Fibroblast of lung (primary cell): ENCODE measurements at regions not wholly inside any gene's neighbourhood (a gene's known extent, or its start where the extent isn't known, plus 50 kb on each side); places are given as distances from the start of the nearest gene placed in this dataset.
A peak's percentile ranks its signal among the peaks of the same experiment; 100 is the strongest.

Source experiments
- DNase-seq, 2 donors: peaks; one replicate each; pipeline versions ENCODE4 v3.0.0 to v3.0.0-alpha.2; 2010; ENCODE audit warnings: low read depth in 2 of 2
- H2AFZ ChIP-seq: 2 replicates; pipeline ENCODE4 v1.5.1; 2012; ENCODE audit warnings: low read length, control low read depth, inconsistent platforms
- H3K27ac ChIP-seq: 2 replicates; pipeline ENCODE4 v1.5.1; 2011; ENCODE audit warnings: low read length, control low read depth; ENCODE audit not compliant: insufficient read depth
- H3K27me3 ChIP-seq: 2 replicates; pipeline ENCODE4 v1.5.1; 2011; ENCODE audit warnings: mild to moderate bottlenecking, low read length; ENCODE audit not compliant: control insufficient read depth, insufficient read depth
- H3K36me3 ChIP-seq: 2 replicates; pipeline ENCODE4 v1.5.1; 2011; ENCODE audit warnings: low read length; ENCODE audit not compliant: control insufficient read depth, insufficient read depth
- H3K4me1 ChIP-seq: 2 replicates; pipeline ENCODE4 v1.5.1; 2011; ENCODE audit warnings: low read length; ENCODE audit not compliant: control insufficient read depth, insufficient read depth; ENCODE audit errors: extremely low read depth
- H3K4me2 ChIP-seq: 2 replicates; pipeline ENCODE4 v1.5.1; 2011; ENCODE audit warnings: low read length, control low read depth; ENCODE audit not compliant: insufficient read depth; ENCODE audit errors: extremely low read depth
- H3K4me3 ChIP-seq, 4 experiments: fragments of 200-600 bp in 1 of 4; sonication (generic) in 1 of 4; replicated peaks in 1 of 4; 2 replicates each; pipeline ENCODE4 v1.5.1; 2011 to 2016; ENCODE audit warnings: low read length in 4 of 4, low read depth in 3 of 4, mild to moderate bottlenecking in 3 of 4, control low read depth in 2 of 4, inconsistent platforms in 1 of 4, mixed read lengths in 1 of 4; ENCODE audit not compliant: insufficient read depth in 1 of 4; ENCODE audit errors: control extremely low read depth in 1 of 4
- H3K79me2 ChIP-seq: 2 replicates; pipeline ENCODE4 v1.5.1; 2012; ENCODE audit warnings: mild to moderate bottlenecking, low read length, inconsistent platforms; ENCODE audit not compliant: control insufficient read depth, insufficient read depth
- H3K9ac ChIP-seq: 2 replicates; pipeline ENCODE4 v1.5.1; 2011; ENCODE audit warnings: mild to moderate bottlenecking, low read length, control low read depth; ENCODE audit not compliant: insufficient read depth
- H3K9me3 ChIP-seq: 2 replicates; pipeline ENCODE4 v1.5.1; 2012; ENCODE audit warnings: low read depth, low read length; ENCODE audit not compliant: control insufficient read depth, insufficient read depth
- H4K20me1 ChIP-seq: 2 replicates; pipeline ENCODE4 v1.5.1; 2011; ENCODE audit warnings: low read length; ENCODE audit not compliant: control insufficient read depth, insufficient read depth; ENCODE audit errors: extremely low read depth
- CTCF ChIP-seq, 2 donors: IDR thresholded peaks in 1 of 2; conservative IDR thresholded peaks in 1 of 2; 1 replicate in 1 of 2; 2 replicates in 1 of 2; pipeline ENCODE4 v1.5.1; 2011 to 2012; ENCODE audit warnings: low read length in 2 of 2, control low read depth in 1 of 2, inconsistent platforms in 1 of 2, low read depth in 1 of 2, mild to moderate bottlenecking in 1 of 2
- EZH2 ChIP-seq: IDR thresholded peaks from 2 replicates; pipeline ENCODE4 v1.5.1; 2012; ENCODE audit warnings: low read length, control low read depth, mild to moderate bottlenecking; ENCODE audit errors: missing control alignments

GRCh38 chr11:128021349-128022006 is 565.9 kb downstream of the ETS1 start:
- Histone ChIP-seq H3K4me1 (no peaks in the 10 kb centered on the region), H3K79me2 (no peaks in the 10 kb centered on the region), H2AFZ (no peak overlapping the region), H3K27me3 (no peaks in the 10 kb centered on the region), H3K4me2 (no peak overlapping the region), H3K9ac (no peak overlapping the region), H3K9me3 (no peaks in the 10 kb centered on the region), H3K36me3 (no peaks in the 10 kb centered on the region), H3K4me3 (no peak overlapping the region), H3K27ac (no peak overlapping the region), H4K20me1 (no peaks in the 10 kb centered on the region)
- peak; percentile 21 to 31 for DNase-seq
- TF ChIP-seq CTCF (conservative IDR thresholded peaks at IDR 0.05 in 1 of 2, IDR thresholded peaks at IDR 0.05 in 1 of 2; ENCODE audit: low read depth in 1 of 2, low read length in 2 of 2) = peak; percentile 35 to 39
- TF ChIP-seq EZH2 = no peak

- no peak overlapping the region for H3K9ac ChIP-seq
- peak in 1 of 2 donors; percentile 56 for DNase-seq
- TF ChIP-seq CTCF (conservative IDR thresholded peaks at IDR 0.05 in 1 of 2, IDR thresholded peaks at IDR 0.05 in 1 of 2; ENCODE audit: low read depth in 1 of 2, low read length in 2 of 2) = no peak
- TF ChIP-seq EZH2 = no peak
These were observed 568.7 kb downstream of the ETS1 start for GRCh38 chr11:128018692-128019091.

DNA sequence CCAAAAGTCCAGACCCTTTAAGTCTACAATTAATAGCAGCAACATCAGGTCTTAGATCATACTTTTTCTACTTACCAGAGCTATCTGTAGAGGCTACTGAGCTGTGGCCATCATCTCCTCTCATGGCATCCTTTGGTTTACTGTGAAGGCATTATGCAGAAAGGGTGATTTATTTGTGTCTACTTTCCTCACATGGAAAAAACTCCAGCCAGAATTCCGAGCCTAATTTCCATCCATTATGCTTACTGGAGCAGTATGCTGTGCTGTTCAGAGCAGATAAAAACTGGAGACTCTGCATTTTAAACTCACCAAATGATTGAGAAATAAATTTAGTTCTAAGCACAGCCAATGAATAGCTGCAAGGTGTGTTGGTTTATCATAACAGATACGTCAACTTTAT is 581.8 kb downstream of the ETS1 start:
- no peaks in the 10 kb centered on the region for H3K9me3 ChIP-seq
- DNase-seq = no peak
- no peak for TF ChIP-seq CTCF (conservative IDR thresholded peaks at IDR 0.05 in 1 of 2, IDR thresholded peaks at IDR 0.05 in 1 of 2; ENCODE audit: low read depth in 1 of 2, low read length in 2 of 2)
- no peak for TF ChIP-seq EZH2
- no peaks in the 10 kb centered on the region for H3K4me1 ChIP-seq
- H3K4me3 ChIP-seq = no peak overlapping the region
- no peak overlapping the region for H3K27ac ChIP-seq
- no peak overlapping the region for H3K4me2 ChIP-seq
- no peaks in the 10 kb centered on the region for H4K20me1 ChIP-seq
- H3K79me2 ChIP-seq = no peaks in the 10 kb centered on the region
- H3K27me3 ChIP-seq = no peaks in the 10 kb centered on the region
- no peaks in the 10 kb centered on the region for H3K36me3 ChIP-seq
- H2AFZ ChIP-seq = no peak overlapping the region
- no peak overlapping the region for H3K9ac ChIP-seq

More at GRCh38 chr11:128018692-128019091, 568.7 kb downstream of the ETS1 start:
- Histone ChIP-seq H3K4me1 (no peaks in the 10 kb centered on the region), H3K27ac (no peak overlapping the region), H3K79me2 (no peaks in the 10 kb centered on the region), H3K9me3 (no peaks in the 10 kb centered on the region), H3K4me3 (no peak overlapping the region), H2AFZ (no peak overlapping the region), H4K20me1 (no peaks in the 10 kb centered on the region), H3K36me3 (no peaks in the 10 kb centered on the region), H3K27me3 (no peaks in the 10 kb centered on the region), H3K4me2 (no peak overlapping the region)
